HG02970 (cell line): ENCODE measurements at regions not wholly inside any gene's neighbourhood (a gene's known extent, or its start where the extent isn't known, plus 50 kb on each side); places are given as distances from the start of the nearest gene placed in this dataset.
"Not testable (repeated sequence)": the region's sequence is repeated elsewhere in the genome, so short reads cannot be mapped to it uniquely, and the experiment has no call there.

ENCODE experiments used
- ATAC-seq: cut with Tn5 transposase; IDR thresholded peaks from one replicate; pipeline ENCODE4 v1.9.1; 2021; ENCODE audit warnings: mild to moderate bottlenecking, moderate library complexity, moderate number of reproducible peaks; ENCODE audit not compliant: unreplicated experiment, low FRiP score

GRCh38 chr4:10866666-10867065 is 182.1 kb upstream of the CLNK start:
- no peak for ATAC-seq

- ATAC-seq: no peak
Measured at GRCh38 chr4:10861036-10861435, 176.5 kb upstream of the CLNK start.

DNA sequence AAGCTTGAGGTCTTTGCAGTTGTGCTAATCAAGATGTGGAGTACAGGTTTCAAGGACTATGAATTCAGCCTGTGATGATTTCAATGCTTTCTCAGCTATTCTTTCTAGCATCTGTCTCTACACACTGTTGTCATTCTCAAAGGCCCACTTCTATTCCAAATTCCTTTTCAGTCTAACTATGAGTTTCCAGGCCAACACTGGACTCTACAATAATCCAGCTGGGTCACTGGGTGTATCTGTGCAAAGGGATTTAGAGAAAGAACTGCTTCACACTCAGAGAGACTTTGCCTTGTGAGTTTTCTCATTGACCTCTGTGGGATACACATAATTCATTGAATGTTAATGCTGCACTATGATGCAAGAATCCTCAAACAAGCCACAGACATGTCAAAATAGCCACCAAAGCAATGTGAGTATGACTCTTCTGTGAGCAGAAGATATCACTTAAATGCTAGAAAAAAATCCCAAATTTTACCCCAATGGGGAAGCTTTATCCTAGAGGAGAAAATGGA is 171.8 kb upstream of the CLNK start:
- no peak for ATAC-seq

DNA sequence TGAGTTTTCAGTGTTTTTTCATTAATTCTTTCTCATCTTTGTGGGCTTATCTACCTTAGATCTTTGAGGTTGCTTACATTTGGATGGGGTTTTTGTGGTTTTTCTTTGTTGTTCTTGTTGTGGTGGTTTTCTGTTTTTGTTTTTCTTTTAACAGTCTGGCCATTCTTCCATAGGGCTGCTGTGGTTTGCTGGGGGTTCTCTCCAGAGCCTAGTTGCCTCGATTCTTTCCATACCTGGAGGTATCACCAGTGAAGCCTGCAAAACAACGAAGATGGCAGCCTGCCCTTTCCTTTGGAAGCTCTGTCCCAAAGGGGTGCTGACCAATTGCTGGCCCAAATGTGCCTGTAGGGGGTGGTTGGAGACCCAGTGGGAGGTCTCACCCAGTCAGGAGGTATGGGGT is 168.6 kb upstream of the CLNK start:
- no peak for ATAC-seq

- no peak for ATAC-seq
Measured at GRCh38 chr4:10841697-10842096, 157.1 kb upstream of the CLNK start.

DNA sequence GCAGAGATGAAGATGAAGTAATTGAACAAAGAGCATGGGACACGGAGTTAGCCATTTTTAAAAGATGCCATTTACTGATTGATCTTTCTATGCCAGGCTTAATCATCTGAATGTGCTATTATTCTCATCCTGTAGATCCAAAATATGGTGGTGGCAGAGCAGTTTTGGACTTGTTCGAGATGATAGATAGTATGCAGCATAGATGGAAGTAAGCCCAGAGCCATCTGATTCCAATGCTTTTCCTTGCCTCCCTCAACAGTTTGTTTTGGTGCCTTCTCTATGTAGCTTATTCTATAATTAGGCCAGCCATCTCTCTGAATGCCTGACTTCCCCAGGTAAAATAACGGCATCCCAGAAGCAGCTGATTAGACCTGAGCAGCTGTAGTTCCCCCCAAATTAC is 152.6 kb upstream of the CLNK start:
- no peak for ATAC-seq

GRCh38 chr4:10832806-10833628 is 148.4 kb upstream of the CLNK start:
- no peak for ATAC-seq

DNA sequence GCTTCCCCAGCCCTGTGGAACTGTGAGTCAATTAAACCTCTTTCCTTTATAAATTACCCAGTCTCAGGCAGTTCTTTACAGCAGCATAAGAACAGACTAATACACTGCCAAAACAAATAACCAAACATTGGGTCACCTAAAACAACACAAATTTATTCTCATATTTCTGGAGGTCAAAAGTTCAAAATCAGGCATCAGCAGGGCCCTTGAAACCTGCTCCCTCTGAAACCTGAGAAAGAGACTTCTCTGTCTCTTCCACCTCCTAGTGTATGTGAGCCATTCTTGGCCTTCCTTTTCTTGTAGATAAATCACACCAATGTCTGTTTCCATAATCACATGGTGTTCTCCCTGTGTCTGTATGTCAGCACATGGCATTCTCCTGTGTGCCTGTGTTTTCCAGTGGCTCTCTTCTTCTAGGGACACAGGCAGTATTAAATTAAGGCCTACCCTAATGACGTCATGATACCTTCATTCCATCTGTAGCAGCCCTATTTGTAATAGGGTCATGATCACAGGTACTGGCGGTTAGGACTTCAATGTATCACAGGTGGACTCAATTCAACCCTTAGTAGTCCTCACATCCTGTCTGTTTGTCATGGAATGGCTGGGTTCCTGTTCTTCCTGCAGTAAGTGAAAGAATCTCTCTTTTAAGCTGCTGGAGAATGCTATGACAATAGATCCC is 147.3 kb upstream of the CLNK start:
- no peak for ATAC-seq

DNA sequence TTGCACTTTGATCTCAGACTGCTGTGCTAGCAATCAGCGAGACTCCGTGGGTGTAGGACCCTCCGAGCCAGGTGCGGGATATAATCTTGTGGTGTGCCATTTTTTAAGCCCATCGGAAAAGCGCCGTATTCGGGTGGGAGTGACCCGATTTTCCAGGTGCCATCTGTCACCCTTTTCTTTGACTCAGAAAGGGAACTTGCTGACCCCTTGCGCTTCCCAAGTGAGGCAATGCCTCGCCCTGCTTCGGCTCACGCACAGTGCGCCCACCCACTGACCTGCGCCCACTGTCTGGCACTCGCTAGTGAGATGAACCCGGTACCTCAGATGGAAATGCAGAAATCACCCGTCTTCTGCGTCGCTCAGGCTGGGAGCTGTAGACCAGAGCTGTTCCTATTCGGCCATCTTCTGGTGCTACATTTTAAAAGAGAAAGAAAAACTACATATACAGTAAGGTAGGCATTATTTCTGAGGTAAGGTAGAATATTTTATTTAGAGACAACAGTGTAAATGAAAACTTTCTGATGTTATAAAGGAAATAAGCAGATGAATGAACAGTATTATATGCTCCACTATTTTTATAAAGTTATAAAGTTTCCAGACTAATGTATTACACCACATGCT is 144.5 kb upstream of the CLNK start:
- ATAC-seq: not testable (repeated sequence)

DNA sequence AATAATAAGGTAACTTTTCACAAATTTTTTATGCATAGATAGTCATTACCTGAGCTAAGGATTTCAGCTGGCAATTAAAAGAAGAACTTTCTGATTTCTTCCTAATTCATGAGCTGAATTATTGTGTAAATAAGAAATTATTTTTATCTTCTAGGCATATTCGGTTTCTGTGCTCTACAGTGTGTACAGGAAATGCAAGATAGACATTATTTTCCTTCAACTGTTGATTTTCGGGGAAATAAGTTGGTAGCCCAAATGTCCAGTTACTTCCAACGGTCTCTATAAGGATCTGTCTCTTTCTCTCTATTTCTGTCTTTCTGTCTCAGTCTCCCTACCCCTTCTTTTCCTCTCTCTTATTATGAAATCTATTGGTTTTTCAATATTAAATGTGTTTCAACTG is 137.3 kb upstream of the CLNK start:
- ATAC-seq: no peak

DNA sequence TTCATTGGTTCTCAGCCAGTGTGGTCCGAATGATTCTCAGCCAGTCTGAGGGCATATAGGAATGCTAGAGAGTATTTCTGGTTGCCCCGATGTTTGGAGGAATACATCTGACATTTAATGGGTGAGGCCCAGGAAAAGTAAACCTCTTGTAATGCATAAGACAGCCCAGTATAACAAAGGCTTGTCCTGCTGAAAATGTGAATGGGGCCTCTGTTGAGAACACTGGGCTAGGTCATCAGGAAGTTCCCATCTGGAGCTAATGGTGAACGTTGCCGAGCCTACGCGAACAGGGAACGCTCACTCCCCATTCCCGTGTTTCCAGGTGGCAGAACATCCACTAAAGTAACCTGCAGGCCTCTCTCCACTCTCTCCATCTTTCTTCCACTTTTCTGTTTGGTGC is 132.0 kb upstream of the CLNK start:
- ATAC-seq: no peak

GRCh38 chr4:10811991-10812390 is 127.4 kb upstream of the CLNK start:
- ATAC-seq: no peak

DNA sequence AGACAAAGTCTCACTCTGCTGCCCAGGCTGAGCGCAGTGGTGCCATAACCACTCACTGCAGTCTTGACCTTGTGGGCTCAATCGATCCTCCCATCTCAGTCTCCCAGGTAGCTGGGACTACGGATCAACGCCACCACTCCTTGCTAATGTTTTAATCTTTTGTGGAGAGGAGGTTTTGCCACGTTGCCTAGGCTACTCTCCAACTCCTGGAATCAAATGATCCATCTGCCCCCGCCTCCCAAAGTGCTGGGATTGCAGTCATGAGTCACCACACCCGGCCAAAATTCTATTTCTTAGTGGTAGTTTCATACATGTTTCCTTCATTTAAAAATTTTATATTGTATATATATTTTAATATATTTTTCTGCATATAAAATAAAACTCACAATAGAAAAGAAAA is 125.8 kb upstream of the CLNK start:
- no peak for ATAC-seq

GRCh38 chr4:10809905-10810304 is 125.3 kb upstream of the CLNK start:
- no peak for ATAC-seq

GRCh38 chr4:10808591-10808990 is 124.0 kb upstream of the CLNK start:
- ATAC-seq: no peak

DNA sequence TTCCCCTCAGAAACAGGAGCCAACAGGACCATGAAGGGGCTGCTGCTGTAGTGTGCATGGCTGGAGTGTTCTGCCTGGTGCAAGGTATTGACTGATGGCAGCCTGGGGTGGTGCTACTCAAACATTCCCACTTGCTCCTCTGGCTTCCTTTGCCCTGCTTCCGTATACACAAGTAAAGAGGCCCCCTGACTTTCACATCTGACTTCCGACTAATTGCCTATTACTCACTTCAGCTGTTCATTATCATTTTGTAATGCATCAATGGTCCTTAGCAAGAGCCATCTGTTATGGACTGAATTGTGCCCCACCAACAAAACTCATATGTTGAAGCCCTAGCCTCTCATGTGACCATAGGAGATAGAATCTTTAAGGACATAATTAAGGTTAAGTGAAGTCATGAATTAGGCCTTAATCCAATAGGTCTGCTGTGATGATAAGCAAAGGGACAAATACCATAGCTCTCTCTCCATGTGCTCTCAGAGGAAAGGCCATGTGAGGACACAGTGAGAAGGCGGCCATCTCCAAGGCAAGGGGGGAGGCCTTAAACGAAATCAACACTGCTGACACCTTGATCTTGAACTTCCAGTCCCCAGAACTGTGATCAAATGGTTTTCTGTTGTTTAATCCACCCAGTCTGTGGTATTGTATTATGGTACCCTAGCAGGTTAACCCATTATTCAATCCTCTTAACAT is 122.5 kb upstream of the CLNK start:
- ATAC-seq: no peak

DNA sequence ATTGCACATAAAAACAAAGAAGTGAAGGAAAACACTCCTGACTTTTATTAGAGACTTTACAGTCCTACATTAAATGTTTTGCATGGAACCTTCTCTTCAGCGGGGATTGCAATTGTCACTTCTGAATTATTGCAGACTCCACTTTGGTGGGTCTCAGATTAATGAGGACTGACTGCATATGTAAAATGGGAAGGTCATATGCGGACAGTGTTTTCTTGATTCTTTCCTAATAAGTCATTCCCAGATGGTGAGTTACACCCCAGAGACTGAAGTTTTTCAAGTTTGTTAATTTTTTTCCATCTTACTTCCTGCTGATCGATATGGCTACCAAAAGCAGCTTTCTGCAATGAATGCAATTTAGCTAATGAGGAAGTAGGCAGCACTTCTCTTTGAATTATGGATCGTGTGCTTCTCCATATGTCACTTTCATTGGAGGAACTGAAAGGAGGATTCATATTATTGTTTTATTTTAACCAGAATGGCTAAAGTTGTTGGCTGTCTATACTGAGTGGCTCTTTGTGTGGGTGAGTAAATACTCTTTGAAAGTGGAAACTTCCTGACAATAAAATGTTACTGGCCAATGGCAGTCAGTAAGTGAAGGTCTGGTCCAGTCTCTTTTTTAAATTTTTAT is 119.3 kb upstream of the CLNK start:
- ATAC-seq: no peak

GRCh38 chr4:10787365-10787764 is 102.8 kb upstream of the CLNK start:
- ATAC-seq: no peak

- ATAC-seq: no peak
Measured at GRCh38 chr4:10784621-10785020, 100.1 kb upstream of the CLNK start.

GRCh38 chr4:10783351-10783750 is 98.8 kb upstream of the CLNK start:
- ATAC-seq: no peak
